ENCODE measurements at regions not wholly inside any gene's neighbourhood (a gene's known extent, or its start where the extent isn't known, plus 50 kb on each side); places are given as distances from the start of the nearest gene placed in this dataset.
"Not testable (repeated sequence)": the region's sequence is repeated elsewhere in the genome, so short reads cannot be mapped to it uniquely, and the experiment has no call there.

DNA sequence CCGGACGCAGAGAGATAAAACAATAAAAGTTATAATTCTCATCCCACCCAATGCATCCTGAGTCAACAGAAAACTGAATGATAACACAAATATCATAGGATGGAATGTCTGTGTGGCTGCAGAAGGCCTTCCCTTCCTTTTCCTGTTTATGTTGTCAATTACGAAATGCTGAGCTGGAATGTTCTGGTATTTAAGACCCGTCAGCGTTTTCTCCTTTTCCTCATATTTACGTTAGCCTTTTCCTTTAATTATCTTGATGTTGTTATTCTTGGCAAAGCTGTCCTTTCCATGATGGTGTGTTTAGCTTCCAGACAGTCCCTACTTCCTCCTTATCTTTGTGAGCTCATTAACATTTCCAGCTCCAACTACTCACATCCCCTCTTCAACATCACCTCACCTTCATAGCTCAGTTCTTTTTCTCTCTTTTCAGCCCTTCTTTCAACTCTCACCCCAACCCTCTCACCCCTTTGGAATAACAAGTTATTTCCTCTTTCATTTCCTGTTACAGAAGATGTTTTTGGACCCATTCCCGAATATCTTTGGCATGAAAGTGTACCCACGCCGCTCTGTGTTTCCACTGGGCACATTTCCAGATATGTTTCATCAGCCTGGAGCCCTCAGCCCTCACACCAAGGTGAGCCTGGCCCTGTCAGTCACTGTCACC, 221.6 kb downstream of the NR2F1-AS1 start:
- DNase-seq, result no peak

DNA sequence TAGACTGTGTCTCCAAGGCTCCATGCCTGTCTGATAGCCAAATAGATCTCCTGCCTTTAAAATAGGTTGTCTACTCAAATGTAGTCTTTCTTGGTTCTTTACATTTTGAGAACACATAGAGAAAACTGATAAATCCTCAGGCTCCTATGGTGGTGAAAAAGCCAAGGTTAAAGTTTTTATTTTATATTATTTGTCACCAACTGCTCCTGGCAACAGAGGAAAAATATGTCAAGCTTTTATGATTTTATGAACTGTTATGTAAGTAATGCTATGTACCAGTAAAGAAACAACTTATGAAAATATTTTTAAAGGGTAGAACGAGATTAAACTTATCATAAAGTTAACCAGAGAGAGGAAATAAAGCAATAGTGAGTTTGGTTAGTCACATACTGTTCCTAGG, 222.8 kb downstream of the NR2F1-AS1 start:
- no peak for DNase-seq

DNA sequence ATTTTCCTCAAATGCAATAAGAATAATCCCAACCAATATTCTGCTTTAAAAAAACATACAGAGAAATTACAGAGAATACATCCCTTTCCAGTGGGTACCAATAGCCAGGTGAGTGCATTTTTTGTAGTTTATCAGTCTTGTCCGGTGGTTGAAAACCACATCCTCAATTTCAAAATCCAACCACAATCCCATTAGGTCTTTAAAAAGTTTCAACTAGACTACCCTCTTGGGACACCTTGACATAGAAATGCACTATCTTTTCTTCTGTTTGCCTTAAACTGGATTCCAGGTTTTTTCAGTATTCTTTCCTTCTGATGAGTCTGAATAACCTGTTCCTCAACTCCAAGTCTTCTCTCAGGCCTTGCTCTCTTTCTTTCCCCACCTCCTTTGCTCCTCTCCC, 223.3 kb downstream of the NR2F1-AS1 start:
- no peak for DNase-seq

DNA sequence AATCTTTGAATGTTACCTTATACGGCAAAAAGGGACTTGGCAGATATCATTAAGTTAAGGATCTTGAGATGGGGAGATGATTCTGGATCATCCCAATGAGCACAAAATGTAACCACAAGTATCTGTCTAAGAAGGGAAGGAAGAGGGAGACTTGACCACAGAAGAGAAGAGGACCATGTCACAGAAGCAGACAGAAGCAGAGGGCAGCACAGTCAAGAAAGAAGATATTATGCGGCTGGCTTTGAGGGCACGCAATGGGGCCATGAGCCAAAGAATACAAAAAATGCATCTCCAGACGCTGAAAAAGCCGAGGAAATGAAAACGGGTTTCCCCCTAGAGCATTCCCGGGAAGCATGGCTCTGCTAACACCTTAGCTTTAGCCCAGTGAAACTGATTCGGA, 225.3 kb downstream of the NR2F1-AS1 start:
- no peak for DNase-seq

DNA sequence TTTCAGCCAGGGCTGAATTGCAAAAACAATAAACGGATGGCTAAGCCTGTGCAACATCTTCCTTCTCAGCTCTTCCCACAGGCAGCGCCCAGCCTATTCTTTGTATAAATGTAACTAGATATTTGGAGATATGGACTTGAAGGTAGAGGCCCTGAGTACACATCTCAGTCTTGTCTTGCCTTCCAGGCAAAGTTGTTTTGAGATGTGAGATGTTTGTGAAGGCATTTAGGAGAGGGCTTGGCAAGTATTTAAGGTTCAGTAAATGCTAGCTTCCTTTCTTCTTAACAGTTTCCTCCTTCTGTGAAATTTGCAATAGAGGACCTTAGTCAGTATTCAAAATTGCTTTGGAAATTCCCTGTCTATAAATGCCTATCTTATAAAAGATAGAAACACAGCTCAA, 228.8 kb downstream of the NR2F1-AS1 start:
- no peak for DNase-seq

DNA sequence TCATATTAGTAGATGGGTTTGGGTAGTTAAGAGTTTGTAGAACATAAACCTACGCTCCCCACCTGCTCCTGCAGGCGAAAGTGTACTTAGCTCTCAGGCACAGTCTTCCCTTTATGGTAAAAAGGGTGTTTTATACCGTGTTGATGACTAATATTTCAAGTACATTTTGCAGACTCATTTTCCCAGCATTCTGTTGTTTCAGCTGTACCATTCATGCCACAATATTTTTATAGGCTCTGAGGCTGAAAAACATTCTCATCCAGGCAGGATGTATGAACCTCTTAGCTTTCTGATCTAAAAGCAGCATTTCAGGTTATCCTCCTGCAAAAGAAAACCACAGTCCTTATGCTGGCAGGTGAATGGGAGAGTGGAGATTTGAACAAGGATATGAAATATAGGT, 231.4 kb downstream of the NR2F1-AS1 start:
- DNase-seq, result peak in 1 of 2 donors; percentile 25

DNA sequence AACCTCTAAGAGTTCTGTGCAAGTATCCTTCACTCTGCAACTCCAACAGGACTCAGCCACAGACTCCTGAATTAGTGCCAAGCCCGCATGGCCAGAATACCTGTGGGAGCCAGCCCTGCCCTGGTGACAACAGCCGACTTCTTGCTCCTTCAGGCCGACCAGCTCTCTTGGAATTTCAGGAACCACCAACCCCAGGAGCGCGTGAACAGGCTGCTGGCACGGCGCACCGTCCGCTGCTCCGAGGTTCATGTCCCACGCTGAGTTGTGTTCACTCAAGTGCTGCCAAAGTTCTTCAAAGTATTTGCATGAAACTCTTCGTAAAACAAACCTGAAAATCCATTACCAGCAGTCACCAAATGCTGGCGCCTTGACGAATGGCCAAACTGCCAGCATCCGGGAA, 232.8 kb downstream of the NR2F1-AS1 start:
- no peak for DNase-seq

DNA sequence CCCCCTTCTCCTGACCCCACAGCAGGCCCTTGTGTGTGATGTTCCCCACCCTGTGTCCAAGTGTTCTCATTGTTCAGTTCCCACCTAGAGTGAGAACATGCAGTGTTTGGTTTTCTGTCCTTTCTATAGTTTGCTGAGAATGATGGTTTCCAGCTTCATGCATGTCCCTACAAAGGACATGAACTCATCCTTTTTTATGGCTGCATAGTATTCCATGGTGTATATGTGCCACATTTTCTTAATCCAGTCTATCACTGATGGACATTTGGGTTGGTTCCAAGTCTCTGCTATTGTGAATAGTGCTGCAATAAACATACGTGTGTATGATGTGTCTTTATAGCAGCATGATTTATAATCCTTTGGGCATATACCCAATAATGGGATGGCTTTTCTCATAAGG, 234.2 kb downstream of the NR2F1-AS1 start:
- not testable (repeated sequence) for DNase-seq

DNA sequence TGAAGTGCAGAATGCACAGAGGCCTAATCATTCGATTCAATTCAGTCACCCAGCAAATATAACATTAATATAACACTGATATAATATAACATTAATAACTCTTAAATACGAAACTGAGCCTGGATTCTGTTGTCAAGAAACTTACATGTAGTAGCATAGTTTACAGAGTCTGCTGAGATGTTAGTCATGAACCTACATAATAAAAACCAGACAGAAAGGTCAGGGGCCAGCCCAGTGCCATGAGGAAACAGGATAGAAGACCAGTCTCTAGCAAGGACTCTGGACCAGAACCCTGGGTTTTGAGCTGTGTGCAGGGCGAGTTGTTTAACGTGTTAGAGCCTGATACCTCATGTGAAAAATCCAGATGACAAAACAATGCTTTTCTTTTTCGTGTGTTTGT, 234.7 kb downstream of the NR2F1-AS1 start:
- no peak for DNase-seq

DNA sequence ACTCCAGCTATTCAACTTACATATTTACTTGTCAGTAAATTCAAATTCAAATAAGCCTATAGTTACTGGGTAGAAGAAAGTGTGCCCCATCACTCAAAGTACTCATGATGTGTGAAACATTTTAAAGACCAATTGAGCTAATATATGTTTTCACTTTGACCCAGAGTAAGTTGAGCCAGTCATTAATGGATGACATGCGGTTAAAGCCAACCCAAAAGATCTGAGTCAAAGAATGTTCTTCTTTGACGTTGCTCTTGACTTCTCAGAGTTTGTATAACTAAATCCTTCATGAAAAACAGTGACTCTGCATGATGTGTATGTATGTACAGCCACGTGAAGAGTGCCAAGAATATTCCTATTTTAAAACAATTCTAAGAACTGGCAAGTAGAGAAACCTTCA, 237.4 kb downstream of the NR2F1-AS1 start:
- no peak for DNase-seq

DNA sequence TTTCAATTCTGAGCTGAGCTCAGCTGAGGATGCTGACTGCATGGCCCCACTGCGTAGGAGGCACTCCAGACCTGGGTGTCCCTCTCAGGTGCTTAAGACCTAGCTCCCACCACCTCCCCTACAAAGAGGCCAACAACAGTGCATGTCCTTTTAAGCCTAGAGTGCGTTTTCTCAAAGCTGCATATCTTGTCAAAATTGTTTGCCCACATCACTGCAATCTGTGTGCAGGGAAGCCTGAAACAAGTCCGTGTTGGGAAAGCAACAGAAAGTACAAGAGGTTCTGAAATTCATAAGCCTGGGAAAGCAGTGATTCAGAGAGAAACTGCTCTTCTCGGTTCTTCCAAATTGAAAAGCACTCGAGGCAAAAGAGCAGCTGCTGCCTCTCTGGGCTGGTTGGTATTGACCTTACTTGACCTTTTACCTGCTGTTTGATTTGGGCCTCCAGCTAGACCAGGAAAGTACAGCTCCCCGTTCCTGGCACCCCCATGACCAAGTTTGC, 238.4 kb downstream of the NR2F1-AS1 start:
- DNase-seq, result no peak

DNA sequence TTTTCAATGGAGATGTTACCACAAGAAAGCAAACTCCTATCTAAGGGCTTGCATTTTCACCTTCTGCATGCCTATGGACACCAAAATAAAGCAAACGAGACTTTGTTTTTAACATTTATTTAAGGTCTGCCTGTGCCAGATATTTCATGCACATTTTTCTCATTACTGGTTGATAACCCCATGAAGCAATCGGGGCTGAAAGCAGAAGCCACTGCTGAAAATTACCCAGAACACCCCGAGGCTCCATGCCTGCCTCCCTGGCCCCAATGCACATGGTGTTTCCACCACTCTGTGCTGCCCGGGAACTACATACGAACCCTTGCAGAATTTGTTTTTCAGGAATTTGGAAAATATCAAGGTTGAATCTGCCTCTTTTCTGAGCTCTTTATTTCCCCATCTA, 240.1 kb downstream of the NR2F1-AS1 start:
- no peak for DNase-seq

DNA sequence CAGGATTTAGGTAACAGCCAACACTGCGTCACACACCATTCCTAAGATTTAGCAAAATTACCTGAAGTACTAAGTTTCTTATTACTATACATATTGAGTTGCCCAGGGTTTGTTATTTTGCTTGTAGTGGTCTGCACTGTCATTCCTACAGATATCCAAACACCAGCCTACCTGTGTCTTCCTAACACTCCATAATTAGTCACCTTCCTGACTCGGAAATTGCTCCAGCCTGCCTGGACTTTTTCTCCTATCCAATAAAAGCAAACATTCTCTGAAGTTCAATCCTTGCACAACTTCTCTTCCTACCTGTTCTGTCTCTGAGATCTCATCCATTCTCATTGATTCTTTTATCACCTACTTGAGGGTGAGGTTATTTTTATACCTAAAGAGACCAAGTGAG, 243.9 kb downstream of the NR2F1-AS1 start:
- DNase-seq, result no peak

DNA sequence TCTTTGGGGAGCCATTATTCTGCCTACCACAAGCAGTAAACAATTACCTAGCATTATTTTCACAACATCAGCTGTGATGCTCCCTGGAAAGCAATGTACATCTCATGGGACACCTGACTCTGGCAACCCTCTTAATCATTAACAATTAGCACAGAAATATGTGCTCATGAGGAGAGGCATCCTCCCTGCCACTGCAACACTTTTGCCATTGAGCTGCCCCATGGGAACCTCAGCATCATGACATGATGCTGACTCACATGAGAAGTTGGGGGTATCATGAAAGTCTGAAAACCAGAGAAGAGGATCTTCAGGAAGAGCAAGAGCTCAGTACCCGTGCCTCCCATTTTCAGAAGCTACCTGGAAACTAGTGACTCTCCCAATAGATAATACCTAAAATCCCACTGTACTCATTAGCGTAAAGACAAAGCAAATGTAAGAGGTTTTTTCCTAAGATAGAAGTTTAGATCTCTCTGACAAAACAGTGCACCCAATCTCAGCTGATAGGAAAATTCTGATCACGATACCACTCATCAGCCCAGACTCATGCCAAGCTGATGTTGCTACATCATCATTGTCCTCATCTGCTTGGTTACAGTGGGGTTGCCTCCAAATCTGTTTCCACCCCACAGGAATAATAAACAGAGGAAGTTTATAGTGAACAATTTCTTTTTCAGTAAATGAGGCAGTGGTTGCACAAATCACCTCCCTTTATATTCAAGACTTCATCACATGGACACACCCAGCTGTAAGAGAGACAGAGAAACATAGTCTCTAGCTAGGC, 244.5 kb downstream of the NR2F1-AS1 start:
- no peak for DNase-seq

DNA sequence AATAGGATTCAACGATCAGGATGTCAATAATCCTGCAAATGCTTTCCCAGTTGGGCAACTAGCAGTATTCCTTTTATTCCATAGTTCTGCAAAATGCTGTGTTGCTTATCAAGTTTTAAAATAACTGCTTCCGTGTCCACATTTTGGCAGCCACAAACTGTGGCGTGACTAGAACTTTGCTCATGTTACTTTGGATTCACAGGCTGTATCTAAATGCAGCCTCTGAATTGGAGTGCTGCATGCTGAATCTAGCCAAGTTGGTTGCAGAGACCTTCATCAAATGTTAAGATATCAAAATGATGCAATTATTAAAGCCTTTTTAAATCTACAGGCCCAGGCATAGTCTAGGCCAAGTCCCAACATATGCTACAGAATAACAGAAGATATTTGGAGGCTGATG, 249.2 kb downstream of the NR2F1-AS1 start:
- no peak for DNase-seq

DNA sequence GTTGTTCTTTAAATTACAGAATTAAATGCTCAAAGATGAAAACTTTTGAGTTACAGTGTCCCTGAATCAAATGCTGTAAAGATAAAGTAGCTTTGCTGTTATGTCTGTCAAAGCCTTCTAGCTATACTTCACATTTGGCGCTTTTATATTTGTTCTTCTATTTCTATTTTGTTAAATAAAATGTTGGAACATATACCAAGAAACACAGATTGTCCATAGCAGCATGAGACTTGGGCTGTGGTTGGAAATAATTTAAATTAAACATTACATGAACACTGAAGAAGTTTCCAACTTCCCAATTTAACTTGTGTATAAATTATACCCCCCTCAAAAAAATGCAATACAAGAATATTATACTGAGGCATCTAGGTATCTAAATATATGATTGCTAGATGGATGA, 249.8 kb downstream of the NR2F1-AS1 start:
- no peak for DNase-seq

DNA sequence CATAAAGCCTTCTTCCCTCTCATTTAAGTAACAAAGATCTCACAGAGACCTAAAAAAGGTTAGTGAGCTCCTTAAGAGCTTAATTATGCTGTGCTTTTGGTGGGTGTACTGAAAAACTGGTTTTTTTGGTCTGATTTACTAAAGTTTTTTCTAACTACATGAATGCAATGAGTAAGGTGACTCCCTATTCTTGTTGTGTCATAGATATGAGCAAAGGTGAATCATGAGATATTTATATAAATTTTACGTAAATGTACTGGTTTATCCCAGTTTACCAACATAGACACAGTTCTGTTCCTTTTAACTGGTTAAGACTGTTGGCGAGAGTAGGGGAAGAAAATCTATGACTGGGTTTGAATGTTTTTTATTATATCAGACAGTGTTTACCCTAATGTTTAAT, 250.5 kb downstream of the NR2F1-AS1 start:
- DNase-seq, result no peak

DNA sequence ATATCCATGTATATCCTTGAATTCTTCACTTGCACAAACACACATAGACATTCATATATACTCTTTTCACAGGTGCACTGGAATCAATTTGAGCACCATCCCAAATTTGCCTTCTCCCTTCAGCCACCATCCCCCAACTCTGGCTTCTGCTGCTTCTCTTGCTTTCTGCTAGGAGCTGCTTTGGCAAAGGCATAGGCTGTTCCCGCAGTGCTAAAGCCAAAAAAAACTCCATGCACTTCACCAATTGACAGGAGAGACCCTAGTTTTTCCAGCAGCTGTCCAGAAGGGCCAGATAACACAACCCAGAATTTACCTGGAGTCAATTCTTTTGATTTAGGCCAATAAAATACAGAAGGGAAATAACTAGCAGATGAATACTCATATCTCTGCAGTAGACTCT, 251.3 kb downstream of the NR2F1-AS1 start:
- no peak for DNase-seq

DNA sequence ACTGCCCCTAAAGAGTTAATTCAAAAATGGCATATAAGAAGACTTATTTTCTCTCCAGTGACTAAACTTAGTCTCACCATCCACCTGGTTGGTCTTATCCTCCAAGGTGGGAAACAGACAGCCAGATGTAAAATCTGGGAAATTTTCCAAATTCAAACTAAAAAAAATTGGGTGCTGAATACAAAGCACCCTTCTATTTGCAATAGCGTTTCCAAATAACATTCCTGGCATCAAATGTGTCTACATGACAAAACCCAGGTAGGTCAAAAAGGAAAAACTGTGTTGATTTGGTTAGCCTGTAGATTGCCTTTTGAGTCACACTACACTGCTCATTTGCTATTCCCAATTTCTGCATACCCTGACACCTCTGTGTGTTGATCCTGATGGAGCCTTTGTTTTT, 252.2 kb downstream of the NR2F1-AS1 start:
- DNase-seq, result no peak

DNA sequence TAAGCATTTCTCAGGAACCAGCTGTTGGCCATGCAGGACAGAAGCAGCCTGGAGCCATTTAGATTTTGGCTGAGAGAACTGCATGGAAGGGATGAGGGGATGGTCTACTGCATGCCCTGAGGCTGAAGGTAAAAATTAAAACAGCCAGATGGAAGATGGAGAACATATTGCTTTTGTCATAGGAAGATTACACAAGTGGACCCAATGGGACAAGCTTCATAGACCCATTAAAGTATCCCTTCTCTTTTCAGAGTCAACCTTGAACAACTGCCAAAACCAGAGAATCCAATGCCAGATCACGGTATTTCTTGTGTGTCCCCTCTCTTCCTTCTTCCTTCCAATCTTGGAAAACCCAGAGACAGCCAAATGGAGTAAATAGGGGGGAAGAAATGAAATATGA, 253.4 kb downstream of the NR2F1-AS1 start:
- DNase-seq, result no peak

DNA sequence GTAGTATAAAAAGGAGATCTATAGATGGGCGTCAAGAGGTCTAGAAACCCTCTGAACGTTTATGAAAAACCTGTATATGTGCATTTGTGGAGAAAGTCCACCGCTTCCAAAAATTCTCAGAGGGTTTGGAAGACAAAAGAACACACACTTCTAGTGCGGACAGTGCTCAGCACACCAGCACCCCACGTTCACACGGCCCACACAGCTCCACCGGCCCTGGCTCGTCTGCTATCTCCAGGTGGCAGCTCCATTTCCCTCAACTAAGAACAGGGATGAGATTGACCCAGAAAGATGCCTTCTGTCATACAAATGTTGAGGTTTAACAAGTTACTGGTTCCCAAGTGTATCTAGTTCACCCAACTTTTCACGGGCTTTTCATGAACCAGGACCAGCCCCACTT, 255.1 kb downstream of the NR2F1-AS1 start:
- DNase-seq, result no peak

DNA sequence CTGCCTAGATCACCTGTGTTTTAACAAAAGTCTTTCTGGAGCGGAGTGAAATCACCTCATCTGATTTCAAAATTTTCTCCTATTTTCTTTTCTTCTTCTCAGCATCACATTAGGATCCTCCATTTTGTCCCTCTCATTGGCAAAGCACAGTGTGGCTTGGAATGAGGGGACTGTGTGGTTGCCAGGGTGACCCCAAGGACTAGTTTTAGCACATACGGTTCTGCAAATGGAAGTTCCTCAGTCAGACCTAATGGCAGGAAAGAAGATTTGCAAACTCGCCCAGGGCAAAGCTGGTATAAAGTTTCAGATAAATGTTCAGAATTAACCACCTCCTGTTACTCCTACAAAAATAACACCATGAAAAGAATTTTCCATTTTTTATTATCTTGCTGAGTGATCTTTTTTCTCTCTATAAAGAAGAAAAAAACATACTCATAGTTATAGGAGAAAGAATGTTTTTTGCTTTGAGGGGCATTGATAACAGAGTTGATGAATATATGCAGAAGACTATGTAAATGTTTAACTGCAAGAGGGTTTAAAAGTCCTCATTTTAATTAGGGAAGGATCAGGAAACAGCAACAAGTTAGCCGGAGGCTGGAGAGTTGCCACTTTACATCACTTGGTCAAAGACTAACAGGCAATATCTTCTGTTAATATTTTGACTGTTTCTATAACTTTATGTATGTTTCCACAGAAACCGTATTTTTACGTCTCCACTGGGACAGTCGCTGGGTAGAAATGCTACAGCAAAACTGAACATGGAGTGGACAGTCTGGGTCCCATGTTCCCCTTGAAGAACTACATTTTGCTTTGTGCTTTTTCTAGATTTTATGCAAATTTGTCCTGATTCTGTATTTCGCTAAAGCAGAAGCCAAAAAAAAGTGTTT, 257.8 kb downstream of the NR2F1-AS1 start:
- no peak for DNase-seq

DNA sequence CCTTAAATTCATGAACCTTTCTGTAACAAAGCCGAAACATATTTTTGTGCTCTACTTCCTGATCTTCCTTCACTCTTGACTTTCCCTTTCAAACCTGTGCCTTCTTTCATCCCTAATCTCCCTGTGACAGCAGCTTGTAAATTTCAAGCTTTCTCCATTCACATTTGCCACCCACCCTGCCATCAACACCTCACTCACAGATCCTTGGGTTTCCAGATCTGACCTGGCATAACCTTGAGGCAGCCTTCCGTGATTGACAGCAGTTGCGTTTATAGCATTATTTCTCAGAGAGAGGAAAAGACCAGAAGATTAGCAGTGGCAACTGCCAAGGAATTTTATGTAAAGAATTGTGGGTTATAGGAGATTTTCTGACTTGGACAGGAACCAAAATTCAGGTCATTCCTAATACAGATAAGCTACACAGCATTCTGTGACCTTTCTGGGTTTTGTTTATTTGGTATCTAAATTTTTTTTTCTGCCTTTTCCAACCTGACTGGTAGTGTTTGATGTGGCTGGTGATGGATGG, 260.0 kb downstream of the NR2F1-AS1 start:
- DNase-seq, result no peak

All from hippocampal formation (tissue), 2 donors.